Hippocampal formation (tissue), 2 donors: ENCODE measurements at regions not wholly inside any gene's neighbourhood (a gene's known extent, or its start where the extent isn't known, plus 50 kb on each side); places are given as distances from the start of the nearest gene placed in this dataset.
"Not testable (repeated sequence)": the region's sequence is repeated elsewhere in the genome, so short reads cannot be mapped to it uniquely, and the experiment has no call there.

Experiments
- DNase-seq, 2 donors: peaks; one replicate each; lab custom pipeline; 2025; lab: John Stamatoyannopoulos, UW

- DNase-seq = no peak
These were observed 226.3 kb downstream of the PHLDA1 start for GRCh38 chr12:75805320-75805719.

GRCh38 chr12:75798136-75798926, 233.2 kb downstream of the PHLDA1 start:
- no peak for DNase-seq

DNA sequence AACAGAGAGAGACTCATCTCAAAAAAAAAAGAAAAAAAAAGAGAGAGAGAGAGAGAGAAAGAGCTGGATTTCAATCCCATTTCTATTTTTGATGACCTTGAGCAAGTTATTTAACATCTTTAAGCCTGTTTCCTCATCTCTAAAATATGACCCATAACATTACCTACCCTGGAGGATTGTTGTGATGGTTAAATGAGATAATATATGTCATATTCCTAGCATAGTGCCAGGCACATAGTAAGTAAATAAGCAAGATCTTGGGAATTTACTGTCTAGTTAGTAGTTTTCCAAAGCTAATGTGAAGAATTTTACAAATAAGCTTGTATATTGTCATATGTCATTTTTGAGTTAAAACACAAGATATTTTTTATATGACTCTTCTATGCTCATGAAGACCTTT, 236.5 kb downstream of the PHLDA1 start:
- DNase-seq = no peak

- no peak for DNase-seq
These were observed 238.9 kb downstream of the PHLDA1 start for GRCh38 chr12:75792687-75793086.

GRCh38 chr12:75790219-75790618, 241.4 kb downstream of the PHLDA1 start:
- no peak for DNase-seq

- DNase-seq = not testable (repeated sequence)
These were observed 244.4 kb downstream of the PHLDA1 start for GRCh38 chr12:75787146-75787545.

- no peak for DNase-seq
These were observed 245.5 kb downstream of the PHLDA1 start for GRCh38 chr12:75786070-75786469.

DNA sequence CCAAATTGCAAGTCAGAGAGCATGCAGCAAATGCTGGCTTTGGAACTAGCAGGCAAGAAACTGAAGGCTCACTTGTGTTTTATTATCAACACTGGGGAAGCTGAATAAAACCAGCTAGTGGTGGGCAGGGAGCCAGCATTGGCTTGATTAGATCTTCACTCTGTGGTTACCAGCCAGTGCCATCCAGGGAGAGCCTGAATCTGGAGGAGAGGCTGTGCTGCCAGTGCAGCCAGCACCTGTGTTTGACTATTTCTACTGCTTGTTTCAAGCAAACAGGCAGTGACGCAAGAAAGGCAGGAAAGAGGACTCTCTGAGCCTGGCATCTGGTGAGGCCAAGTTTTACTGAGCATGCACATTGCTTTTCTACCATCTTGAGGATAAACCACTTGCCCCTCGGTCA, 247.0 kb downstream of the PHLDA1 start:
- DNase-seq = peak in 1 of 2 donors; percentile 13

DNA sequence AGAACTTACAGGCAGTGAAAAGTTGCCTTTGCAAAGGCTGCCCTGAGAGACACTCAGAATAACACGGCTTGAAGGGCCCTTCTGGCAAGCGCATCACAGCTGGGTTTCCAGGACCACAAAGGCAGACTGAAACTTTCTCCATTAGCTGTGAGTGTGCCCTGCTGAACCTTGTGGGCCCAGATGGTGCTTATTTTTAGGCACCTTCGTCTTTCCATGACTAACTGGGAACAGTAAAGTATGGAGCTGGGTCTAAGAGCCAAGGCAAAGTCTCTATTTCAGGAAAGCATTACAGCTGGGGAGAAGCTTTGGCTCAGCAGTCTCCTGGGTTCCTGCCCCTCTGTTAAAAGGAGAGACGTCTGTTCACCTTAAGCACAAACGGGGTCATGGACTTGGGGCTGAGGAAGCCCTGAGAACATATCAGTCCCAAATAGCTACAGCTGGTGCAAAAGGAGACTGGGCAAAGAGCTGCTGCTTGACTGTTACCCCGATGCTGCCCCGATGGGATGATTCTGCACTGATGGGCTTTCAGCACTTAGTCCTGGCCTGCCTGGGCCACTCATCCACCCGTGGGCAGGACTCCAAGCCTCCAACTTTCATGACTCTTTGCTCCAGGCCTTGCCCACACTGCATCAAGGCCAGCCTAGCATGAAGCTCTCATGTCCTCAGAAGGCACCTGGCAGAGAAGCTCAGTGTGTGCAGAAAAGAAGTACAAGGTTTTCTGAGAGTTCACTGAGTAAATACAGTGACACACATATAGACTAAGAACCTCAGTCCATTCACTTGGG, 248.3 kb downstream of the PHLDA1 start:
- no peak for DNase-seq

GRCh38 chr12:75782069-75782581, 249.5 kb downstream of the PHLDA1 start:
- no peak for DNase-seq

DNA sequence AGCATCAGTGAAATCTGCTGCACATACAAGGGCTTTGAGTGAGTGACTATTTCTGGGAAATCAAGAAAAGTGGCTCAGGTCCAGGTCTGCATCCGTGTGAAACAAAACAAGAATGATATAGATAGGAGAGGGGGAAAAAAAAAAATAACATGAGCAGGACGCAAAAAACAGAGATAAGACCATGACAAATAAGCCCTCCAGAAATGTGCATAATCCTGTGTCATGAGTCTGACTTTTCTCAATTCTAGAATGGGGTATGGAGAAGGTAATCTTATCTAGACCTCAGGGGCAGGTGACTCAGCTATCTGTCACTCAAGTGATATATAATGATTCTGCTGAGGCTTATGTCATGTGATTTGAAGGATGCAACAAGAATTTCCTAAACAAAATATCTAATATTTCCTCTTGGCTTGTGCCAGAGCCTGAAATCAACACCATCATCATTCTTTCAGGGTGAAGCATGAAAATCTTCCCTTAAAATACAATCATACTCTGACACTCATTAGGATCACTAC, 250.0 kb downstream of the PHLDA1 start:
- DNase-seq = no peak

GRCh38 chr12:75779891-75780496, 251.6 kb downstream of the PHLDA1 start:
- no peak for DNase-seq

GRCh38 chr12:75774261-75775052, 257.1 kb downstream of the PHLDA1 start:
- DNase-seq = no peak

DNA sequence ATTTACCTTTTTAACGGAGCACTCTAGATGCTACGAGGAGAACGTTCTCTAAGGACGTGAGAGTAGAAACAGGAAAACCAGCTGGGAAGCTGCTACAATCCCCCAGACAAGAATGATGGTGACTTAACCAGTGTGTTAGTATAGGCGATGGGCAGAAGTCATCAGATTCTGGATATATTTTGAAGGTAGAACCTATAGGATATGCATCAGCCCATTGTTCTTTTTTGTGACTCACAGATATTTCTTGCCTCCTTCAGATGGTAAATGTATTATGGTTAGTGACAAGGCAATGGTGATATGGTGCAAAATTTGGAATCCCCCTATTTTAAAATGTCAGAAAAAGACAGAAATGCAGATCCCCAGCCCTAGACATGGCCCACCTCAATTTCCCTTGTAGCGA, 258.2 kb downstream of the PHLDA1 start:
- DNase-seq = no peak

- DNase-seq = no peak
These were observed 259.6 kb upstream of the KRR1 start for GRCh38 chr12:75771023-75771422.

GRCh38 chr12:75767957-75768356, 256.5 kb upstream of the KRR1 start:
- DNase-seq = no peak

DNA sequence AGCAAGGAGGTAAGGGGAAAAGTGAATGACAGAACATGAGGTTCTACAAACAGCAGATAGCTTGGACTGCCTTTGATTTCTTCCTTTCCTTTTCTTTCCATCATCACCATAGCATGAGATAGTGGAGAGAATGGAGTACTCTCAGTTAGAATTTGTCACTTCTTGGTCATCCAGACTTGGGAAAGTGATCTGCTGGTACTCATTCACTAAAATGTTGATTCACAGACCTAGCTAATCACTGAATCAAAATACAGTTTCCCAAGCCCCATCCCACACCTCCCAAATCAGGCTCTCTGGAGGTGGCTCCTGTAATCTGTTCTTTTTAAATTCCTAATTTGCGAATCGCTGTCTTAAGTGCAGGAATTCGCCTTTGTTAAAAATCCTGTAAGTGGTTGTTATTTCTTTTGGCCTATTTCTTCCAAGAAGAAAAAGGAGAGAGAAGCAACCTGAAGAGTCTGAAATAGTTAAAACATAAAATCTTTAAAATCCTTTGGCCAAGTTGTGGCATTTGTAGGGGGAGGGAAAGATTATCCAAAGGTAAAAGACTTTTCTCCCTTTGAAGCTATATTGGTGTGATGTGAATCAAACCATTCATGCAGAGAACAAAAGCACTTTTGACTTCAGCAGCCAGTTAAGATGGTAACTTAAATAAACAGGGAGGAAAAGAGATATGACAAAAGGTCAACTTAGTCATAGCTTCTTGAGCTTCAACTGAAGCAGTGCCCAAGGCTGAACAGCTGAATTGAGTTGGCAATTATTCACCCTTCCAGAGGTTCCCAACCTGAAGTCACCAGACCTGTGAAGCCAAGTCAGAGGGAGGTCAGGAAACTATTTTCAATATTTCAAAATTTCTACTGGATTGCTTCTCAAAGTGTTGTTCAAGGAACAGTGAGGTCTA, 255.1 kb upstream of the KRR1 start:
- DNase-seq = no peak

DNA sequence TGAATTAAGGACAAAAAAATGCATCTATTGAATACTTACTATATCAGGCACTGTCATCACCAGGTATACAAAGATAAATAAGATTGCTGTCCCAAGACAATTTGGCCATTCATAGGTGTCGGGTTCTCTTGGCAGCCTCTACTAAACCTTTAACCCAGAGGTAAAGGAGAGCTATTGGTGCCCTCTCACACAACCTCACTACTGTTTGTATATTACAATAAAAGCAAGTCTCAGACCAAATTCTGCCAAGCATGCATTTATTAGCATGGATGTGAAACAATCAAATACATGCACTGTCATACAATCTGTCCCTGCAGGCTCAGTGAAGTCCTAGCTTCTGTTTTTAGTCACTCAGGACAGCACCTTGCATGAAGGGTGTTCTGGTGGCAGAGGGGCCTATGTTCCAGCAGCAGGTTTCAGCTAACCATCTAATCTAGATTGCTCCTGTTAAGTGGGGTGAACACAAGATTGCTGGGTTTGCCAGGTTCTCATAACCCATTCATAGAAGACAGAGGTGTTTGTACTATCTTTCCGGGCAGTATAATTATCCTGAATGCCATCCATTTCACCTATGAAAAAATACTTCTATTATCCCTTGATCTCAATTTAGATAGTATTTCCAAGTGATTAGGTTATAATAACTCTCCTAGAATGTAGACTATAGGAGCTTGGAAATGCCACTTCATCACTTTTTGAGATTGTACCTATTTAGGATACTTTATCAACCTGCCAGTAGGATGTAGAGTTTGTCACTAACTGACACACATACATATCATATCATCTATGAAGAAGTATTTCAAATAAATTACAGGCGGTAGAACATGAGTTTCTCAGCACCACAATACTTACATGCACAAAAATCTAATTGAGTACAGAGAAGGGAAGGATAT, 254.0 kb upstream of the KRR1 start:
- DNase-seq = no peak

GRCh38 chr12:75764091-75764841, 252.9 kb upstream of the KRR1 start:
- no peak for DNase-seq
